ENCODE measurements at regions not wholly inside any gene's neighbourhood (a gene's known extent, or its start where the extent isn't known, plus 50 kb on each side); places are given as distances from the start of the nearest gene placed in this dataset.

GRCh38 chr5:118778941-118779340 lies 209.4 kb downstream of the DTWD2 start:
- Histone ChIP-seq H3K27me3 (replicated peaks; ENCODE audit: control insufficient read depth, insufficient read depth, low read length, poor library complexity, severe bottlenecking) (no peaks in the 10 kb centered on the region), H3K9me3 (ENCODE audit: control insufficient read depth, low read length) (no peaks in the 10 kb centered on the region), H3K4me3 (ENCODE audit: insufficient read depth, low read depth, low read length, poor library complexity, severe bottlenecking) (no peak overlapping the region), H3K36me3 (ENCODE audit: control insufficient read depth, insufficient read depth, low read length) (no peaks in the 10 kb centered on the region), H3K4me1 (ENCODE audit: control insufficient read depth, insufficient read depth, low read length, poor library complexity, severe bottlenecking) (no peaks in the 10 kb centered on the region), H3K27ac (ENCODE audit: insufficient read depth, low read length, poor library complexity, severe bottlenecking) (no peak overlapping the region)
- DNase-seq: no peak

- no peaks in the 10 kb centered on the region for H3K27me3 ChIP-seq (replicated peaks; ENCODE audit: control insufficient read depth, insufficient read depth, low read length, poor library complexity, severe bottlenecking)
- no peaks in the 10 kb centered on the region for H3K36me3 ChIP-seq (ENCODE audit: control insufficient read depth, insufficient read depth, low read length)
These were observed 211.1 kb downstream of the DTWD2 start for GRCh38 chr5:118777189-118777736.

GRCh38 chr5:118776755-118777154 lies 211.6 kb downstream of the DTWD2 start:
- no peaks in the 10 kb centered on the region for H3K36me3 ChIP-seq (ENCODE audit: control insufficient read depth, insufficient read depth, low read length)
- no peaks in the 10 kb centered on the region for H3K9me3 ChIP-seq (ENCODE audit: control insufficient read depth, low read length)
- no peaks in the 10 kb centered on the region for H3K27me3 ChIP-seq (replicated peaks; ENCODE audit: control insufficient read depth, insufficient read depth, low read length, poor library complexity, severe bottlenecking)
- H3K4me1 ChIP-seq (ENCODE audit: control insufficient read depth, insufficient read depth, low read length, poor library complexity, severe bottlenecking): no peaks in the 10 kb centered on the region
- H3K27ac ChIP-seq (ENCODE audit: insufficient read depth, low read length, poor library complexity, severe bottlenecking): no peak overlapping the region
- DNase-seq: no peak
- H3K4me3 ChIP-seq (ENCODE audit: insufficient read depth, low read depth, low read length, poor library complexity, severe bottlenecking): no peak overlapping the region

More at GRCh38 chr5:118777189-118777736, 211.1 kb downstream of the DTWD2 start:
- no peaks in the 10 kb centered on the region for H3K4me1 ChIP-seq (ENCODE audit: control insufficient read depth, insufficient read depth, low read length, poor library complexity, severe bottlenecking)
- no peaks in the 10 kb centered on the region for H3K9me3 ChIP-seq (ENCODE audit: control insufficient read depth, low read length)
- DNase-seq: no peak
- no peak overlapping the region for H3K27ac ChIP-seq (ENCODE audit: insufficient read depth, low read length, poor library complexity, severe bottlenecking)
- no peak overlapping the region for H3K4me3 ChIP-seq (ENCODE audit: insufficient read depth, low read depth, low read length, poor library complexity, severe bottlenecking)

- no peak overlapping the region for H3K27ac ChIP-seq (ENCODE audit: insufficient read depth, low read length, poor library complexity, severe bottlenecking)
- H3K9me3 ChIP-seq (ENCODE audit: control insufficient read depth, low read length): no peaks in the 10 kb centered on the region
- no peaks in the 10 kb centered on the region for H3K36me3 ChIP-seq (ENCODE audit: control insufficient read depth, insufficient read depth, low read length)
- H3K27me3 ChIP-seq (replicated peaks; ENCODE audit: control insufficient read depth, insufficient read depth, low read length, poor library complexity, severe bottlenecking): no peaks in the 10 kb centered on the region
- no peak for DNase-seq
- no peak overlapping the region for H3K4me3 ChIP-seq (ENCODE audit: insufficient read depth, low read depth, low read length, poor library complexity, severe bottlenecking)
- no peaks in the 10 kb centered on the region for H3K4me1 ChIP-seq (ENCODE audit: control insufficient read depth, insufficient read depth, low read length, poor library complexity, severe bottlenecking)
These were observed 212.4 kb downstream of the DTWD2 start for GRCh38 chr5:118775790-118776499.

GRCh38 chr5:118768607-118769175 lies 219.7 kb downstream of the DTWD2 start:
- no peak overlapping the region for H3K27ac ChIP-seq (ENCODE audit: insufficient read depth, low read length, poor library complexity, severe bottlenecking)
- no peaks in the 10 kb centered on the region for H3K27me3 ChIP-seq (replicated peaks; ENCODE audit: control insufficient read depth, insufficient read depth, low read length, poor library complexity, severe bottlenecking)
- H3K36me3 ChIP-seq (ENCODE audit: control insufficient read depth, insufficient read depth, low read length): no peaks in the 10 kb centered on the region
- no peak for DNase-seq
- H3K9me3 ChIP-seq (ENCODE audit: control insufficient read depth, low read length): no peaks in the 10 kb centered on the region
- no peaks in the 10 kb centered on the region for H3K4me1 ChIP-seq (ENCODE audit: control insufficient read depth, insufficient read depth, low read length, poor library complexity, severe bottlenecking)
- H3K4me3 ChIP-seq (ENCODE audit: insufficient read depth, low read depth, low read length, poor library complexity, severe bottlenecking): no peak overlapping the region

GRCh38 chr5:118762291-118762690 lies 226.1 kb downstream of the DTWD2 start:
- no peak for DNase-seq
- Histone ChIP-seq H3K27me3 (replicated peaks; ENCODE audit: control insufficient read depth, insufficient read depth, low read length, poor library complexity, severe bottlenecking) (no peaks in the 10 kb centered on the region), H3K27ac (ENCODE audit: insufficient read depth, low read length, poor library complexity, severe bottlenecking) (no peak overlapping the region), H3K36me3 (ENCODE audit: control insufficient read depth, insufficient read depth, low read length) (no peaks in the 10 kb centered on the region), H3K4me1 (ENCODE audit: control insufficient read depth, insufficient read depth, low read length, poor library complexity, severe bottlenecking) (no peaks in the 10 kb centered on the region), H3K4me3 (ENCODE audit: insufficient read depth, low read depth, low read length, poor library complexity, severe bottlenecking) (no peak overlapping the region), H3K9me3 (ENCODE audit: control insufficient read depth, low read length) (no peaks in the 10 kb centered on the region)

GRCh38 chr5:118761814-118762213 lies 226.5 kb downstream of the DTWD2 start:
- no peak for DNase-seq
- Histone ChIP-seq H3K4me3 (ENCODE audit: insufficient read depth, low read depth, low read length, poor library complexity, severe bottlenecking) (no peak overlapping the region), H3K4me1 (ENCODE audit: control insufficient read depth, insufficient read depth, low read length, poor library complexity, severe bottlenecking) (no peaks in the 10 kb centered on the region), H3K27ac (ENCODE audit: insufficient read depth, low read length, poor library complexity, severe bottlenecking) (no peak overlapping the region), H3K36me3 (ENCODE audit: control insufficient read depth, insufficient read depth, low read length) (no peaks in the 10 kb centered on the region), H3K9me3 (ENCODE audit: control insufficient read depth, low read length) (no peaks in the 10 kb centered on the region), H3K27me3 (replicated peaks; ENCODE audit: control insufficient read depth, insufficient read depth, low read length, poor library complexity, severe bottlenecking) (no peaks in the 10 kb centered on the region)

- DNase-seq: no peak
- Histone ChIP-seq H3K27me3 (replicated peaks; ENCODE audit: control insufficient read depth, insufficient read depth, low read length, poor library complexity, severe bottlenecking) (no peaks in the 10 kb centered on the region), H3K4me1 (ENCODE audit: control insufficient read depth, insufficient read depth, low read length, poor library complexity, severe bottlenecking) (no peaks in the 10 kb centered on the region), H3K27ac (ENCODE audit: insufficient read depth, low read length, poor library complexity, severe bottlenecking) (no peak overlapping the region), H3K9me3 (ENCODE audit: control insufficient read depth, low read length) (no peaks in the 10 kb centered on the region), H3K36me3 (ENCODE audit: control insufficient read depth, insufficient read depth, low read length) (no peaks in the 10 kb centered on the region), H3K4me3 (ENCODE audit: insufficient read depth, low read depth, low read length, poor library complexity, severe bottlenecking) (no peak overlapping the region)
These were observed 235.4 kb downstream of the DTWD2 start for GRCh38 chr5:118752969-118753368.

- H3K4me3 ChIP-seq (ENCODE audit: insufficient read depth, low read depth, low read length, poor library complexity, severe bottlenecking): no peak overlapping the region
These were observed 252.0 kb downstream of the DTWD2 start for GRCh38 chr5:118736396-118736795.

GRCh38 chr5:118733394-118733793 lies 255.0 kb downstream of the DTWD2 start:
- Histone ChIP-seq H3K9me3 (ENCODE audit: control insufficient read depth, low read length) (no peaks in the 10 kb centered on the region), H3K4me3 (ENCODE audit: insufficient read depth, low read depth, low read length, poor library complexity, severe bottlenecking) (no peak overlapping the region), H3K36me3 (ENCODE audit: control insufficient read depth, insufficient read depth, low read length) (no peaks in the 10 kb centered on the region), H3K27me3 (replicated peaks; ENCODE audit: control insufficient read depth, insufficient read depth, low read length, poor library complexity, severe bottlenecking) (no peaks in the 10 kb centered on the region), H3K27ac (ENCODE audit: insufficient read depth, low read length, poor library complexity, severe bottlenecking) (no peak overlapping the region), H3K4me1 (ENCODE audit: control insufficient read depth, insufficient read depth, low read length, poor library complexity, severe bottlenecking) (no peaks in the 10 kb centered on the region)
- no peak for DNase-seq

More at GRCh38 chr5:118736396-118736795, 252.0 kb downstream of the DTWD2 start:
- Histone ChIP-seq H3K4me1 (ENCODE audit: control insufficient read depth, insufficient read depth, low read length, poor library complexity, severe bottlenecking) (no peaks in the 10 kb centered on the region), H3K36me3 (ENCODE audit: control insufficient read depth, insufficient read depth, low read length) (no peaks in the 10 kb centered on the region), H3K27ac (ENCODE audit: insufficient read depth, low read length, poor library complexity, severe bottlenecking) (no peak overlapping the region), H3K9me3 (ENCODE audit: control insufficient read depth, low read length) (no peaks in the 10 kb centered on the region), H3K27me3 (replicated peaks; ENCODE audit: control insufficient read depth, insufficient read depth, low read length, poor library complexity, severe bottlenecking) (no peaks in the 10 kb centered on the region)
- no peak for DNase-seq

Measured in effector memory CD4-positive, alpha-beta T cell (primary cell).